HFF-Myc (cell line): ENCODE measurements at regions not wholly inside any gene's neighbourhood (a gene's known extent, or its start where the extent isn't known, plus 50 kb on each side); places are given as distances from the start of the nearest gene placed in this dataset.
A peak's percentile ranks its signal among the peaks of the same experiment; 100 is the strongest.

Experiments
- DNase-seq: peaks from one replicate; pipeline ENCODE4 v3.0.0-alpha.2; 2011; ENCODE audit warnings: low read depth; ENCODE audit errors: extremely low read depth
- H3K4me3 ChIP-seq: replicated peaks from 2 replicates; pipeline ENCODE4 v1.5.1; 2011; ENCODE audit warnings: low read depth, mild to moderate bottlenecking, control low read depth, low read length
- TF ChIP-seq, protein P1 (sequence below): IDR thresholded peaks from 2 replicates; pipeline ENCODE4 v1.5.1; 2012; ENCODE audit warnings: mild to moderate bottlenecking, low read depth, low read length, control low read depth; ENCODE audit errors: missing control alignments

GRCh38 chr2:234683950-234684349 lies 187.1 kb upstream of the ARL4C start:
- no peak for DNase-seq
- no peak overlapping the region for H3K4me3 ChIP-seq

DNA sequence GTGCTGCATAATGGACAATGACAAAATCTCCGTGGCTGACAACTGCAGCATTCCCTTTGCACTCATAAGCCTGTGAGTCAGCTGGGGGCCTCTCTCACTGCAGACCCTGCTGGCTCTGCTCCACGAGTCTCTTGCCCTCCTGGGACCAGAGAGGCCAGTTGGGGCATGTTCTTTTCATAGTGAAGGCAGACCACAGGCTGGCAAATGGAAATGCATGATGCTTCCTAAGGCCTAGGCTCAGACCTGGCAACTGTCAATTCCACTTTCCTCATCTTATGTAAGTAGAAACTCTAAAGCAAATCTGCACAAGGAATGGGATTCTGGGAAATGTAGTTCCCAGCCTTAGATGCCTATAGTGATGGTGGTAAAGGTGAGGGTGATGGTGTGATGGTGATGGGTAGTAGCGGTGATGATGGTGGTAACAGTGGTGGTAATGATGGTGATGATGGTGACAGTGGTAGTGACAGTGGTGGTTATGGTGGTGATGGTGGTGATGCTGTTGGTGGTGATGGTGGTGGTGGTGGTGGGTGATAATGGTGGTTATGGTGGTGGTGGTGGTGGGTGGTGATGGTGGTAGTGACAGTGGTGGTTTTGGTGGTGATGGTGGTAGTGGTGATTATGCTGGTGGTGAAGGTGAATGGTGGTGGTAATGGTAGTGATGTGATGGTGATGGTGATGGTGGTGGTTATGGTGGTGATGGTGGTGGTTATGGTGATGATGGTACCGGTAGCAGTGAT lies 185.8 kb upstream of the ARL4C start:
- TF ChIP-seq, protein P1, sequence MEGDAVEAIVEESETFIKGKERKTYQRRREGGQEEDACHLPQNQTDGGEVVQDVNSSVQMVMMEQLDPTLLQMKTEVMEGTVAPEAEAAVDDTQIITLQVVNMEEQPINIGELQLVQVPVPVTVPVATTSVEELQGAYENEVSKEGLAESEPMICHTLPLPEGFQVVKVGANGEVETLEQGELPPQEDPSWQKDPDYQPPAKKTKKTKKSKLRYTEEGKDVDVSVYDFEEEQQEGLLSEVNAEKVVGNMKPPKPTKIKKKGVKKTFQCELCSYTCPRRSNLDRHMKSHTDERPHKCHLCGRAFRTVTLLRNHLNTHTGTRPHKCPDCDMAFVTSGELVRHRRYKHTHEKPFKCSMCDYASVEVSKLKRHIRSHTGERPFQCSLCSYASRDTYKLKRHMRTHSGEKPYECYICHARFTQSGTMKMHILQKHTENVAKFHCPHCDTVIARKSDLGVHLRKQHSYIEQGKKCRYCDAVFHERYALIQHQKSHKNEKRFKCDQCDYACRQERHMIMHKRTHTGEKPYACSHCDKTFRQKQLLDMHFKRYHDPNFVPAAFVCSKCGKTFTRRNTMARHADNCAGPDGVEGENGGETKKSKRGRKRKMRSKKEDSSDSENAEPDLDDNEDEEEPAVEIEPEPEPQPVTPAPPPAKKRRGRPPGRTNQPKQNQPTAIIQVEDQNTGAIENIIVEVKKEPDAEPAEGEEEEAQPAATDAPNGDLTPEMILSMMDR = no peak
- H3K4me3 ChIP-seq = no peak overlapping the region
- DNase-seq = no peak

More at GRCh38 chr2:234683950-234684349, 187.1 kb upstream of the ARL4C start:
- TF ChIP-seq, protein P1 = no peak

- TF ChIP-seq, protein P1 = no peak
- no peak overlapping the region for H3K4me3 ChIP-seq
- DNase-seq = no peak
Measured at GRCh38 chr2:234680688-234681619, 184.1 kb upstream of the ARL4C start.

DNA sequence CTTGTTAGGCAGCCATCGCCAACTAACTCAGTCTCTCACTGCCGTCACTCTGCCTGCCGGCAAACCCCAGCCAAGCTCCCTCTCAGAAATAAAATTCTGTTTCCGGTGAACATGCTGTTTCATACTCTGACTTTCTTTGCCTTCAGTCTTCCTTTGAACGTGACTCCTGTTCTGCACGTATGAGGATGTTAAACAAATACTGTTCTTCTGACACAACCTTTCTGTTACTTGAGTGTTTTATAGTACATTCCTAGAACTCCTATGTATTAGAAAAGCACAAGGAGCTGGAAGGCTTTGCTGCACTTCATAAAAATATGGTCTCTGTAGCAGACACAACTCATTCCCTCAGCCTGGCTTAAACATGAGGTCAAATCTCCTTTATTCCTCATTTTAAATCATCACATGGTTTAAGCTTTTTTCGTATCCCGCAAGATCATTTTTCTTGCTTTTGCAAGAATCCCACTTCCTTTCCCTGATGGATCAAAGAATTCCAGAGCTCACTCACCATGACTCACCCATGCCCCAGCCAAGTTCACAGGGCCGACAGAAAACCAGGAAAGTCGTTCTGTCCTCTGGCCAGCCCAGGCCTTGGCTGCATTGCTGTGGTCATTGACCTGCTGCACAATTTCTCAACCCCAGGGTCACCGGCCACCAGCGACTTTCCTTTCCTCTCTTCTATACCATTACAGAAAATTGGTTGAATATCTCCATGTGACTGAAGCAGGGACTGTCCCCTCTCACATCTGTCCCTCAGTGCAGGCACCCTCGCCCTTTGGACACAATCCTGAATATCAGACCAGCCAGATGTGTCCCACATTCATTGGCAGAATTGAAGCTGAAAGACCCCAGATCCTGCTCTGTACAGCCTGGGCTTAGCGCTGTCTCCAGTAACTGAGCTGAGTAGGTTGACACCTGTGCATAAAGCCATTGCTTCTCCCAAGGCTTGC lies 183.1 kb upstream of the ARL4C start:
- DNase-seq = peak; percentile 93
- H3K4me3 ChIP-seq = no peak overlapping the region
- TF ChIP-seq, protein P1 = no peak

DNA sequence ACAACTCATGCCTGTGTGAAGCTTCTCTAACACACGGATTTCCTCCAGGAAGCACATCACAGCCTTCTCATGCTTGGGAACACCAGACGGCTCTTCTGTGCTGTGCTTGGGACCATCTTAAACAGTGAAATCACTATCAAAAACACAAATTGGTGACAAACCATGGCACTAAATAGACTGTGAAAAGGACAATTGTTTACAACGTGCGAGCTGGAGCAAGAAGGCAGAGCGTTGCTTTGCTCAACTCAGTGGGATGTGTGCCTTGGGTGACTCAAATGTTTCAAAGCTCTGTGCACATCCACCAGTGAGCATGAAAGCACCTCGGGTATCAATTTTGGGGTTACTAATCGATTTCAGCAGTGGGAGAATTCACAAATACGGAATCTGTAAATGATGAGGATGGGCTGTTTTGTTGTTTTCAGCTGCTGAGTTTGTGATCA lies 182.4 kb upstream of the ARL4C start:
- DNase-seq = no peak
- TF ChIP-seq, protein P1 = no peak
- H3K4me3 ChIP-seq = peak overlapping the region; percentile 20

- TF ChIP-seq, protein P1 = no peak
Measured at GRCh38 chr2:234678711-234679110, 181.8 kb upstream of the ARL4C start.

More at GRCh38 chr2:234678711-234679110, 181.8 kb upstream of the ARL4C start:
- no peak for DNase-seq
- no peak overlapping the region for H3K4me3 ChIP-seq
